AG04449 (cell line): ENCODE measurements at regions not wholly inside any gene's neighbourhood (a gene's known extent, or its start where the extent isn't known, plus 50 kb on each side); places are given as distances from the start of the nearest gene placed in this dataset.

Experiments used
- CTCF ChIA-PET: fragments of 350-600 bp; formaldehyde crosslinking; extraction: SDS; loops from one replicate; lab custom pipeline; 2021; ENCODE audit warnings: antibody characterized with exemption; lab: Yijun Ruan, JAX
- POLR2A ChIA-PET: fragments of 400-600, 350-600 bp; formaldehyde crosslinking; extraction: SDS; loops from one replicate; lab custom pipeline; 2020; ENCODE audit warnings: antibody characterized with exemption, inconsistent platforms; lab: Yijun Ruan, JAX
- DNase-seq: peaks from one replicate; pipeline ENCODE4 v3.0.0-alpha.2; 2010; ENCODE audit warnings: low read depth, low spot score
- H3K4me3 ChIP-seq: 2 replicates; pipeline ENCODE4 v1.5.1; 2011; ENCODE audit warnings: low read depth, mild to moderate bottlenecking, control low read depth, low read length
- TF ChIP-seq, protein P1 (sequence below): IDR thresholded peaks from one replicate; pipeline ENCODE4 v1.5.1; 2011; ENCODE audit warnings: mild to moderate bottlenecking, moderate library complexity, low read length, control low read depth, inconsistent platforms; ENCODE audit not compliant: insufficient read depth; ENCODE audit errors: missing control alignments

DNA sequence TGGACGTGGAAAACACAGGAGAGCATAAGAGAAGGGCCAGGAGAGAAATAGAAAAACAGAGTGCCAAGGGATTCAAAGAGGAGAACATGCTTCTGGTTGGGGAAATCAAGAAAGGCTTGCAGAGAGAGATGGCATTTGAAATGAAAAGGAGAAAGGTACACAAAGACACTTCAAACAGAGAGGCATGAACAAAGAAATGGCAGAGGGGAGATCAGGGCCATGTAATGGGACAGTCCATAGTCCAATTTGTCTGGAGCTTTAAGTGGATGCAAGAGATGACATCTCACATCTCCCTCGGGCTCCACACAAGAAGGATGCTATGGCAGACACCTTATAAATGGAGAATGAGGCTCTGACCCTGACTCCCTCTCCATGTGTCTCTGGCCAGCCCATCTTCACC is 331.1 kb downstream of the MLLT3 start:
- CTCF ChIA-PET: no interaction called here
- TF ChIP-seq, protein P1, sequence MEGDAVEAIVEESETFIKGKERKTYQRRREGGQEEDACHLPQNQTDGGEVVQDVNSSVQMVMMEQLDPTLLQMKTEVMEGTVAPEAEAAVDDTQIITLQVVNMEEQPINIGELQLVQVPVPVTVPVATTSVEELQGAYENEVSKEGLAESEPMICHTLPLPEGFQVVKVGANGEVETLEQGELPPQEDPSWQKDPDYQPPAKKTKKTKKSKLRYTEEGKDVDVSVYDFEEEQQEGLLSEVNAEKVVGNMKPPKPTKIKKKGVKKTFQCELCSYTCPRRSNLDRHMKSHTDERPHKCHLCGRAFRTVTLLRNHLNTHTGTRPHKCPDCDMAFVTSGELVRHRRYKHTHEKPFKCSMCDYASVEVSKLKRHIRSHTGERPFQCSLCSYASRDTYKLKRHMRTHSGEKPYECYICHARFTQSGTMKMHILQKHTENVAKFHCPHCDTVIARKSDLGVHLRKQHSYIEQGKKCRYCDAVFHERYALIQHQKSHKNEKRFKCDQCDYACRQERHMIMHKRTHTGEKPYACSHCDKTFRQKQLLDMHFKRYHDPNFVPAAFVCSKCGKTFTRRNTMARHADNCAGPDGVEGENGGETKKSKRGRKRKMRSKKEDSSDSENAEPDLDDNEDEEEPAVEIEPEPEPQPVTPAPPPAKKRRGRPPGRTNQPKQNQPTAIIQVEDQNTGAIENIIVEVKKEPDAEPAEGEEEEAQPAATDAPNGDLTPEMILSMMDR: no peak

DNA sequence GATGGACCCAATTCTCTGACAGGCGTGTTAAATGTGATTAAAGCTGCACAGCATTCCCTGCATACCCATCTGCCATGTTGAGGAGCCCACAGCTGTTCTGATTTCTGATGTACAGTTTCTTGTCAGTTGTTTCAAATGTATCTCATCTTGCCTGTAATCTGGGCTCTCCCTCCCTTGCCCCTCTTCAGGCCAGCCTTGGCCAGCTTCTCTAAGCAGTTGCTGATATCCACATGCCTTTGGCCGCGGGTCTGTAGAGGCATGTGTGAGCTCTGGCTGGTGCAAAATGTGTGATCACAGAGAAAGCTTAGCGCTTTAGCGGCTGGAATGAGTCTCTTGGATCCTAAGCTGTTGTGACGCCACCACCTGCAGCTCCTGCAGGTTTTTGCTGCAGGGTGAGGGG is 332.0 kb downstream of the MLLT3 start:
- H3K4me3 ChIP-seq: no peak overlapping the region
- POLR2A ChIA-PET: no interaction called here
- DNase-seq: no peak
- TF ChIP-seq, protein P1: no peak
- CTCF ChIA-PET: no interaction called here

More for the DNA sequence above, 331.1 kb downstream of the MLLT3 start:
- DNase-seq: no peak
- POLR2A ChIA-PET: no interaction called here
- no peak overlapping the region for H3K4me3 ChIP-seq

GRCh38 chr9:20289423-20290010 is 332.8 kb downstream of the MLLT3 start:
- TF ChIP-seq, protein P1: no peak
- ChIA-PET POLR2A (no interaction called here), CTCF (interaction anchor here (0.7 kb wide), 1 partner anchor 18 kb away, joined by 3 read pairs; no protein-coding TSS in a partner anchor)
- DNase-seq: no peak
- no peak overlapping the region for H3K4me3 ChIP-seq

GRCh38 chr9:20286969-20287368 is 335.3 kb downstream of the MLLT3 start:
- no peak overlapping the region for H3K4me3 ChIP-seq
- CTCF ChIA-PET: no interaction called here
- TF ChIP-seq, protein P1: no peak
- DNase-seq: no peak
- POLR2A ChIA-PET: no interaction called here

DNA sequence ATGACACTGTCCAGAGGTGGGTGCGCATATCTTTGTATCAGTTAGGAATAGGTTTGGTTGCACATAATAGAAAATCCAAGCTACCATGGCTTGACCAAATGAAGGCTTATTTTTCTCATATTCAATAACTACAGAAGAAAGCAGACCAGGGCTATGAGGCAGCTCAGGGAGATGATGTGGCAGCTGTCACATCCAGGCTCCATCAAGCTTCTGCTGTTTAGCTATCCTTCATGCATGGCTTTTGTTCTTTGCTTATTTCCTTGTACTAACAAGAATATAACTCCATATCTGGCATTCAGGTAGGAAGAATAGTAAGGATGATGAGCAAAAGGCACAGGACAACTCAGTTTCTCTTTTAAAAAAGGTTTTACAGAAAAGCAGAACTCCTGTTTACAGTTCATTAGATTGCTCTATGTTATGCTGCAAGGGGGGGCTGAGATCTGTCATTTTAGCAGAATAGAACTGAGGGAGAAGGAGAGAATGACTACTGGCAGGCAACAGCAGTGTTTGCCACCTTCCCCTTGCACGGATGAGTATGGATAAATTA is 336.1 kb downstream of the MLLT3 start:
- TF ChIP-seq, protein P1: no peak
- DNase-seq: no peak
- ChIA-PET POLR2A (no interaction called here), CTCF (no interaction called here)
- H3K4me3 ChIP-seq: no peak overlapping the region

GRCh38 chr9:20284601-20285289 is 337.6 kb downstream of the MLLT3 start:
- ChIA-PET CTCF (interaction anchor here (1.3 kb wide), 1 partner anchor 658 kb away, joined by 3 read pairs; no protein-coding TSS in a partner anchor), POLR2A (no interaction called here)
- DNase-seq: no peak

More at GRCh38 chr9:20284601-20285289, 337.6 kb downstream of the MLLT3 start:
- H3K4me3 ChIP-seq: no peak overlapping the region
- TF ChIP-seq, protein P1: no peak
